GM20000 (cell line): ENCODE measurements at regions not wholly inside any gene's neighbourhood (a gene's known extent, or its start where the extent isn't known, plus 50 kb on each side); places are given as distances from the start of the nearest gene placed in this dataset.

ENCODE experiments used
- DNase-seq: peaks from one replicate; pipeline ENCODE4 v3.0.0; 2012; ENCODE audit warnings: low spot score
- TF ChIP-seq, protein P1 (sequence below): IDR thresholded peaks from 2 replicates; pipeline ENCODE4 v1.5.1; 2012; ENCODE audit warnings: mild to moderate bottlenecking, control low read depth; ENCODE audit errors: extremely low read depth, missing control alignments

DNA sequence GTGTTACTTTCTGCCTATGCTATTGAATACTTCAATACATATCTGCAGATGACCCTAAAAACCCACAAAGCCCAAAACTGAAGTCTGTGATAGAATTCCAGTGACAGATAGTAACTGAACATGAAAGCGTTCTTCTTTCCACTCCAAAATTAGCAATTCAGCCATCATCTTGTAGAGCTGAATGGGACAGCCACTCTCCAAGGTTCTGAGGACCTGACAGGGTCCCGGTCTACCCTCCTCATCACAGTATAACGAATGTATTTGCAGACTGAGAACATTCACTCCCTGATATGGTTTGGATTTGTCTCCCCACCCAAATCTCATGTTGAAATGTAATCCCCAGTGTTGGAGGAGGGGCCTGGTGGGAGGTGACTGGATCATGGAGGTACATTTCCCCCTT is 189.5 kb downstream of the MTCL1 start:
- DNase-seq = no peak
- TF ChIP-seq, protein P1, sequence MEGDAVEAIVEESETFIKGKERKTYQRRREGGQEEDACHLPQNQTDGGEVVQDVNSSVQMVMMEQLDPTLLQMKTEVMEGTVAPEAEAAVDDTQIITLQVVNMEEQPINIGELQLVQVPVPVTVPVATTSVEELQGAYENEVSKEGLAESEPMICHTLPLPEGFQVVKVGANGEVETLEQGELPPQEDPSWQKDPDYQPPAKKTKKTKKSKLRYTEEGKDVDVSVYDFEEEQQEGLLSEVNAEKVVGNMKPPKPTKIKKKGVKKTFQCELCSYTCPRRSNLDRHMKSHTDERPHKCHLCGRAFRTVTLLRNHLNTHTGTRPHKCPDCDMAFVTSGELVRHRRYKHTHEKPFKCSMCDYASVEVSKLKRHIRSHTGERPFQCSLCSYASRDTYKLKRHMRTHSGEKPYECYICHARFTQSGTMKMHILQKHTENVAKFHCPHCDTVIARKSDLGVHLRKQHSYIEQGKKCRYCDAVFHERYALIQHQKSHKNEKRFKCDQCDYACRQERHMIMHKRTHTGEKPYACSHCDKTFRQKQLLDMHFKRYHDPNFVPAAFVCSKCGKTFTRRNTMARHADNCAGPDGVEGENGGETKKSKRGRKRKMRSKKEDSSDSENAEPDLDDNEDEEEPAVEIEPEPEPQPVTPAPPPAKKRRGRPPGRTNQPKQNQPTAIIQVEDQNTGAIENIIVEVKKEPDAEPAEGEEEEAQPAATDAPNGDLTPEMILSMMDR = no peak

- TF ChIP-seq, protein P1 = no peak
- no peak for DNase-seq
Measured at GRCh38 chr18:8895341-8895740, 190.0 kb downstream of the MTCL1 start.

GRCh38 chr18:8895987-8896619 is 190.7 kb downstream of the MTCL1 start:
- no peak for DNase-seq
- TF ChIP-seq, protein P1 = no peak

GRCh38 chr18:8899000-8899399 is 193.6 kb downstream of the MTCL1 start:
- TF ChIP-seq, protein P1 = no peak
- DNase-seq = no peak

DNA sequence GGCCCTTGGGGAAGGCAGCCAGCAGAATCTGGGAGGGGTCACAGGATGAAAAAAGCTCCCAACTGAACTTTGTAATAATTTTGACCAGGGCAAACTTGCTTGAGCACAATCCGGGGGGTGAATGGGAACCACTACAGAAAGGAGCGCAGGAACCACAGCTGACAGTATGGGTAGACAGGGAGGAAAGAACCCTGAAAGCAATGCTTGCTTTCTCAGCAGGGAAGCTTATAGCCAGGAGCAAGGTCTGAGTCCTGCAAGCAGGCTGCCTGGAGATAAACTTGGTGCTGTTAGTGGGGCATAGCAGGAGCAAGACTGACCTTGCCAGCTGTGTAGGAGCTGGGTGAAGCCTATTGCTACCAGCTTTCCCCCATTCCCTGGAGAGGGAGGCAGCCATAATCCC is 195.2 kb downstream of the MTCL1 start:
- no peak for DNase-seq
- TF ChIP-seq, protein P1 = no peak

DNA sequence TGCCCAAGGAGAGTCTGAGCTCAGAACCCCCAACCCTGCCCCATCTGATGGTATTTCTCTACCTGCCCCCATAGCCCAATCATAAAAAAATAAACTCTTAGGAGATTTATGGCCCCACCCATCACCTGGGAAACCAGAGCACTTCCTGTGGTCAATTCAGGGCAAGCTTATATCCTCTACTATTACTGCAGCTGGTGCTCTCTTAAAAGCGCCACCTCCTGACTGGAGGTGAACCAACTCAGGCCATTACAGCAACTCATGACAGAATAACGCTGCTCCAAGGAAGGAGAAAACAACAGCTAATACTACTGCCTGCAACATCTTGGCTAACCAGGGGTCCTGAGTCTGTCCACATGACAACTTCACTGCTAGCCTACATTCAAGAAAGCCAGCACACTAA is 195.7 kb downstream of the MTCL1 start:
- no peak for DNase-seq
- TF ChIP-seq, protein P1 = no peak

DNA sequence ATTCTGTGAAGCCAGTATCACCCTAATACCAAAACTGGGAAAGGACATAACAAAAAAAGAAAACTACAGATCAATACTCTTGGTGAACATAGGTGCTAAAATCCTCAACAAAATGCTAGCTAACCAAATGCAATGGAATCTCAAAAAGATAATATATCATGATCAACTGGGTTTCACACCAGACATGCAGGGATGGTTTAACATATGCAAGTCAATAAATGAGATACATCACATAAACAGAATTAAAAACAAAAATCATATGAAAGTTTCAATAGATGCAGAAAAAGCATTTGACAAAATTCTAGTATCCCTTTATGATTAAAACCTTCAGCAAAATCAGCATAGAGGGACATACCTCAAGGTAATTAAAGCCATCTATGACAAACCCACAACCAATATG is 198.2 kb upstream of the NDUFV2 start:
- no peak for DNase-seq
- TF ChIP-seq, protein P1 = no peak
